H9 (cell line): ENCODE measurements at regions not wholly inside any gene's neighbourhood (a gene's known extent, or its start where the extent isn't known, plus 50 kb on each side); places are given as distances from the start of the nearest gene placed in this dataset.

Experiments
- DNase-seq: peaks from one replicate; pipeline ENCODE4 v3.0.0-alpha.2; 2017
- H2AFZ ChIP-seq: one replicate; pipeline ENCODE4 v1.6.1; 2013; ENCODE audit warnings: mild to moderate bottlenecking, low read length, control low read depth, moderate library complexity
- H2AK5ac ChIP-seq: 2 replicates; pipeline ENCODE4 v1.6.1; 2013; ENCODE audit warnings: low read length, control low read depth, mixed read lengths; ENCODE audit not compliant: insufficient read length
- H2BK120ac ChIP-seq: one replicate; pipeline ENCODE4 v1.6.1; 2013; ENCODE audit warnings: low read depth, mild to moderate bottlenecking, low read length, control low read depth, inconsistent platforms; ENCODE audit not compliant: poor library complexity, severe bottlenecking
- H2BK12ac ChIP-seq: 2 replicates; pipeline ENCODE4 v1.6.1; 2013; ENCODE audit warnings: low read length, control low read depth, mixed read lengths, low read depth; ENCODE audit not compliant: insufficient read length
- H2BK15ac ChIP-seq: 2 replicates; pipeline ENCODE4 v1.6.1; 2013; ENCODE audit warnings: low read depth, low read length, control low read depth
- H2BK20ac ChIP-seq: one replicate; pipeline ENCODE4 v1.6.1; 2013; ENCODE audit warnings: low read depth, mild to moderate bottlenecking, low read length, control low read depth, inconsistent platforms; ENCODE audit not compliant: poor library complexity, severe bottlenecking
- H2BK5ac ChIP-seq: 2 replicates; pipeline ENCODE4 v1.6.1; 2013; ENCODE audit warnings: low read length, control low read depth, mixed read lengths; ENCODE audit not compliant: insufficient read length
- H3K14ac ChIP-seq: 2 replicates; pipeline ENCODE4 v1.6.1; 2013; ENCODE audit warnings: low read length, control low read depth; ENCODE audit not compliant: insufficient read depth
- H3K18ac ChIP-seq: 2 replicates; pipeline ENCODE4 v1.6.1; 2013; ENCODE audit warnings: low read depth, mild to moderate bottlenecking, mixed read lengths, low read length, control low read depth; ENCODE audit not compliant: insufficient read length
- H3K23ac ChIP-seq: 2 replicates; pipeline ENCODE4 v1.6.1; 2013; ENCODE audit warnings: low read length, control low read depth, mixed read lengths, low read depth; ENCODE audit not compliant: insufficient read length
- H3K23me2 ChIP-seq: 2 replicates; pipeline ENCODE4 v1.6.1; 2013; ENCODE audit warnings: low read depth, mild to moderate bottlenecking, mixed read lengths, low read length, control low read depth; ENCODE audit not compliant: insufficient read length, poor library complexity, severe bottlenecking
- H3K27ac ChIP-seq: 2 replicates; pipeline ENCODE4 v1.5.1; 2013; ENCODE audit warnings: low read length, control low read depth, mixed read lengths, low read depth; ENCODE audit not compliant: insufficient read length
- H3K27me3 ChIP-seq: 2 replicates; pipeline ENCODE4 v1.6.1; 2013; ENCODE audit warnings: low read length, control low read depth, inconsistent platforms; ENCODE audit not compliant: insufficient read depth
- H3K4ac ChIP-seq: 2 replicates; pipeline ENCODE4 v1.6.1; 2013; ENCODE audit warnings: low read depth, mild to moderate bottlenecking, control low read depth, inconsistent platforms, low read length, moderate library complexity
- H3K4me1 ChIP-seq: 2 replicates; pipeline ENCODE4 v1.6.1; 2013; ENCODE audit warnings: low read length, control low read depth, inconsistent platforms; ENCODE audit not compliant: insufficient read depth
- H3K4me2 ChIP-seq: 2 replicates; pipeline ENCODE4 v1.6.1; 2013; ENCODE audit warnings: low read length, control low read depth, mixed read lengths; ENCODE audit not compliant: insufficient read length, insufficient read depth
- H3K56ac ChIP-seq: 2 replicates; pipeline ENCODE4 v1.6.1; 2013; ENCODE audit warnings: low read depth, mild to moderate bottlenecking, mixed read lengths, low read length, control low read depth; ENCODE audit not compliant: insufficient read length
- H3K79me1 ChIP-seq: 2 replicates; pipeline ENCODE4 v1.6.1; 2013; ENCODE audit warnings: low read depth, mild to moderate bottlenecking, moderate library complexity, low read length, control low read depth, inconsistent platforms; ENCODE audit not compliant: insufficient read depth, poor library complexity, severe bottlenecking
- H3K79me2 ChIP-seq: 2 replicates; pipeline ENCODE4 v1.6.1; 2013; ENCODE audit warnings: low read length, control low read depth, inconsistent platforms; ENCODE audit not compliant: insufficient read depth
- H3K9ac ChIP-seq: 2 replicates; pipeline ENCODE4 v1.6.1; 2013; ENCODE audit warnings: low read length, control low read depth, mixed read lengths; ENCODE audit not compliant: insufficient read length; ENCODE audit errors: extremely low read depth
- H3K9me3 ChIP-seq: one replicate; pipeline ENCODE4 v1.6.1; 2013; ENCODE audit warnings: low read depth, low read length, inconsistent platforms; ENCODE audit not compliant: control insufficient read depth
- H3T11ph ChIP-seq: one replicate; pipeline ENCODE4 v1.6.1; 2013; ENCODE audit warnings: mild to moderate bottlenecking, low read length, control low read depth, inconsistent platforms
- H4K20me1 ChIP-seq: one replicate; pipeline ENCODE4 v1.6.1; 2013; ENCODE audit not compliant: control insufficient read depth, insufficient read length, insufficient read depth
- H4K5ac ChIP-seq: 2 replicates; pipeline ENCODE4 v1.6.1; 2013; ENCODE audit warnings: low read depth, mild to moderate bottlenecking, mixed read lengths, low read length, control low read depth; ENCODE audit not compliant: insufficient read length
- H4K8ac ChIP-seq: replicated peaks from 2 replicates; pipeline ENCODE4 v1.6.1; 2013; ENCODE audit warnings: low read length, control low read depth, mixed read lengths, low read depth; ENCODE audit not compliant: insufficient read length
- H4K91ac ChIP-seq: 2 replicates; pipeline ENCODE4 v1.6.1; 2013; ENCODE audit warnings: low read depth, mild to moderate bottlenecking, moderate library complexity, mixed read lengths, low read length, control low read depth; ENCODE audit not compliant: insufficient read length
- H3K27ac Mint-ChIP-seq, 3 experiments: 2 replicates in 2 of 3; 3 replicates in 1 of 3; pipeline ENCODE4 v1.8.0; 2020 to 2021; ENCODE audit warnings: mixed read lengths in 3 of 3, mild to moderate bottlenecking in 1 of 3, moderate library complexity in 1 of 3
- H3K27me3 Mint-ChIP-seq: 2 replicates; pipeline ENCODE4 v1.8.0; 2021; ENCODE audit warnings: low read depth, mild to moderate bottlenecking, moderate library complexity, mixed read lengths
- H3K36me3 Mint-ChIP-seq, 3 experiments: 2 replicates in 2 of 3; 3 replicates in 1 of 3; pipeline ENCODE4 v1.8.0; 2020 to 2021; ENCODE audit warnings: low read depth in 3 of 3, mixed read lengths in 3 of 3; ENCODE audit not compliant: insufficient read depth in 1 of 3
- H3K4me1 Mint-ChIP-seq, 2 experiments: 2 replicates each; pipeline ENCODE4 v1.8.0; 2020; ENCODE audit warnings: mixed read lengths in 2 of 2
- H3K4me3 Mint-ChIP-seq, 2 experiments: 2 replicates in 1 of 2; 3 replicates in 1 of 2; pipeline ENCODE4 v1.8.0; 2020 to 2021; ENCODE audit warnings: mild to moderate bottlenecking in 2 of 2, mixed read lengths in 2 of 2, moderate library complexity in 1 of 2
- H3K9me3 Mint-ChIP-seq, 2 experiments: 2 replicates in 1 of 2; 3 replicates in 1 of 2; pipeline ENCODE4 v1.8.0; 2020; ENCODE audit warnings: mild to moderate bottlenecking in 2 of 2, mixed read lengths in 2 of 2, moderate library complexity in 1 of 2
- CTCF ChIP-seq: fragments of 200-600 bp; sonication (generic); conservative IDR thresholded peaks from 3 replicates; pipeline ENCODE4 v1.8.0; 2021; ENCODE audit warnings: antibody characterized with exemption, mild to moderate bottlenecking
- WGBS: extraction: QIAGEN DNeasy Blood & Tissue Kit; methylation state at CpG from one replicate; pipeline ENCODE4 v1.1.7; 2013; ENCODE audit warnings: missing lambda C conversion rate, low lambda C conversion rate, mixed read lengths; ENCODE audit not compliant: insufficient read length; ENCODE audit errors: extremely low coverage; 5-methylcytosine and 5-hydroxymethylcytosine counted together

- no CpG with 5 or more reads among the region's 1 CpG for WGBS
- H3K18ac ChIP-seq: no peak overlapping the region
- H3K4ac ChIP-seq: no peak overlapping the region
- H2BK20ac ChIP-seq: no peak overlapping the region
- no peak overlapping the region for H3K56ac ChIP-seq
- H4K8ac ChIP-seq: no peak overlapping the region
- no peak overlapping the region for H2BK5ac ChIP-seq
- Mint-ChIP-seq H3K27ac (no peak overlapping the region; a peak in 1 of 7 replicates), H3K4me3 (no peak overlapping the region), H3K27me3 (no peaks in the 10 kb centered on the region; the same call in 1 of the 2 replicates), H3K9me3 (no peaks in the 10 kb centered on the region), H3K4me1 (peaks cover 28 to 32% of the 10 kb centered on the region in 2 experiments), H3K36me3 (no peaks in the 10 kb centered on the region)
- no peak overlapping the region for H4K91ac ChIP-seq
- no peak overlapping the region for H3T11ph ChIP-seq
- H4K20me1 ChIP-seq: no peaks in the 10 kb centered on the region
- no peak overlapping the region for H2BK15ac ChIP-seq
- H3K79me1 ChIP-seq: no peaks in the 10 kb centered on the region
- no peak overlapping the region for H2AK5ac ChIP-seq
- H3K23ac ChIP-seq: no peak overlapping the region
- H3K79me2 ChIP-seq: no peaks in the 10 kb centered on the region
- H3K4me2 ChIP-seq: no peak overlapping the region
- H2BK12ac ChIP-seq: no peak overlapping the region
- no peak for DNase-seq
- no peaks in the 10 kb centered on the region; the same call in none of the 2 replicates for H3K4me1 ChIP-seq
- no peak overlapping the region for H4K5ac ChIP-seq
- H3K27me3 ChIP-seq: no peaks in the 10 kb centered on the region
- no peak overlapping the region for H3K14ac ChIP-seq
- no peak overlapping the region for H3K9ac ChIP-seq
- H2AFZ ChIP-seq: no peak overlapping the region
- H3K9me3 ChIP-seq: no peaks in the 10 kb centered on the region
- no peaks in the 10 kb centered on the region for H3K23me2 ChIP-seq
- TF ChIP-seq CTCF: no peak
- H3K27ac ChIP-seq: no peak overlapping the region
- H2BK120ac ChIP-seq: no peak overlapping the region
These were observed 187.5 kb upstream of the ECI2 start for GRCh38 chr6:4322846-4323309.
